Activated naive CD8-positive, alpha-beta T cell treated with anti-CD3 and anti-CD28 coated beads, Interleukin-2, amount 50 U/mL, for 16 hours (primary cell): ENCODE measurements at regions not wholly inside any gene's neighbourhood (a gene's known extent, or its start where the extent isn't known, plus 50 kb on each side); places are given as distances from the start of the nearest gene placed in this dataset.
"Not testable (repeated sequence)": the region's sequence is repeated elsewhere in the genome, so short reads cannot be mapped to it uniquely, and the experiment has no call there.

Source experiments
- DNase-seq: peaks from one replicate; pipeline ENCODE4 v3.0.0-alpha.2; 2020; ENCODE audit warnings: low read depth, low spot score

DNA sequence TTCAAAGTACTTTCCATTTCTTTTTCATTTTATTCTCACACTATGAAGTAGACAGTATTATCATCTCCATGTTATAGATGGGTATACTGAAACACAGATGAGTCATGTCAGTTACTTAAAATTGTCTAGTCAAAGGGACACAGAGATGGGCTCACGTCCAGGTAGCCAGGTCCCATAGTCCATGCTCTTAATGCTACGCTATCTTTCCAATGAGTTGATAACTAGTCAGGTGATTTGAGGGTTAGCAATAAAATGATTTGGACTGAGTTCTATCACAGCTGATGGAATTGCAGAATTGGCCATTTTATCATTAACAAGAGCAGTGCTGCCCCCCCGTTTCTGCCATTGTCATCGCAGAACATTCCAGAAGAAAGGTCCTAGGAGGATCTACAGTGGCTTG is 318.9 kb downstream of the DLEU7 start:
- no peak for DNase-seq

DNA sequence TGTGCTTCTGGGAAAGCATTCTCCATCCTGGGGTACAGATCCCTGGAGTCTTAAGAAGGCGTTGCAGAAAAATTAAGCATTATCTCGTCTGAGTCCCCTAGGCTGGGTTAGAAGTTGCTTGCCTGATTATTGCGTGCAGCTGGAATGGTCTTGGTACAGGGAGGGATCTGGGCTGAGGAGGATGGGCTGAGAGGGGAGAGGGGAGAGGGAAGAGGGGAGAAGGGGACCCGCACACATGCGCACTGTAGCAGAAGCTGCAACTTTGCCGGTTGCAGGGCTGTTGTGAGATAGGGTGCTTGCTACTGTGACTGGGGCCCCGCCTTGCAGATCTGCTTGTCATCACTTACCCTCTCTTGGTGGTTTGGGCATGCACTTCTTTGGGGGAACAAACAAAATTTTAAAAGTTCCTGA is 316.8 kb downstream of the DLEU7 start:
- DNase-seq = no peak

DNA sequence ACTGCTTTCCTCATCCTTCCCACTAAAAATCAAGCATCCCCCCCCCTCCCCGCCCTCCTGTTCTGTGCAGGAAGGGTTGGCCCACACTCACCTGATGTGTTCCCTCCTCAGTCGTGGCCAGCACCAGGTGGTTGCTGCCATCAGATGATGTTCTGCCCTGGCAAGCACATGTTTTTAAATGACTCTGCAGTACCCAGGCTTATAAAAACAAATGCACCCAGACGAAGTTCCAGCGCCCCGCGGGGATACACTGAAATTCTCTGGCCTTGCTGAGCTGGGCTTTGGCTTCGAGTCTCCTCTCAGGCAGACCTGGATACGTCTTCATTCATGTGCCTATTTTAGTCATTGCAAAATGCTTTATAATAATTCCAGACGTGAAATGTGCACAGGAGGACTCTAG is 316.3 kb downstream of the DLEU7 start:
- DNase-seq = no peak

DNA sequence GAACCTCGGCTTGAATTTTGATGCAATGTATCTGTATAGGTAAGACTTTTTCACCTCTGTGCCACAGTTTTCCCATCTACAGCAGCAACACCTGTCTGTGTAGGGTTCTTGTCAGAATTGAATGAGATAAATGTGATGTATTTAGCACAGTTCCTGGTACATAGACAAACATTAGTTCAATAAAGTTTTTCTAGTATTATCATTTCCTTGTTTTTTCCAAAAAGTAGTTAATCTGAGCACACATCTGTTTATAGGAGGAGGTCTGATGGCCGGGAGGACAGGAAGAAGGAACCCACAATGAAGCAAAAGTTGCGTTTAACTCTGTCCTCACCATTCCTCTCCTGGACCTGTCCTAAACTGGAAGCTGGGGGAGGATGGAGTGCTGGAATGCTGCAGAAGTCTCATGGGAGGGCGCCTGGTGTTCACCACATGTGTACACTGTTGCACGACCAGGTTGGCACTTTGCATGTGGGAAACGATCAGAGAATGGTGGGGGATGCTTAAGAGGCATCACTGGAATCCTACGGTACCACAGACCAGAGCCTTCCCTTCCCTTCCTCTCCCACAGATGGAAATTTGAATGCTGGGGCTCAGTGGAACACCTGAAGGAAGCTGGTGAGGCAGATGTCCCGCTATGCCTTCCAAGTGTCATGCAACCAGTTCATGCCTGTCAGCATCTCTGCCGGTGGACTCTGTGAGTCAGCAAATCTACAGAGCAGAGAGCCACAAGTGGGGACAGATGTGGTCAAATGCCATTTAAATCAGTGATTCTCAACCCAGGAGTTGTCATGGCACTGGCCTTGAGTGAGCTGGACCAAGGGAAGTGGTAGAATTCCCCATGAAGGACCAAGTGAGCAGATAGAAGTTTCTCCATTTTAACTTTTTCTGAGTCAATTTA is 315.6 kb downstream of the DLEU7 start:
- no peak for DNase-seq

DNA sequence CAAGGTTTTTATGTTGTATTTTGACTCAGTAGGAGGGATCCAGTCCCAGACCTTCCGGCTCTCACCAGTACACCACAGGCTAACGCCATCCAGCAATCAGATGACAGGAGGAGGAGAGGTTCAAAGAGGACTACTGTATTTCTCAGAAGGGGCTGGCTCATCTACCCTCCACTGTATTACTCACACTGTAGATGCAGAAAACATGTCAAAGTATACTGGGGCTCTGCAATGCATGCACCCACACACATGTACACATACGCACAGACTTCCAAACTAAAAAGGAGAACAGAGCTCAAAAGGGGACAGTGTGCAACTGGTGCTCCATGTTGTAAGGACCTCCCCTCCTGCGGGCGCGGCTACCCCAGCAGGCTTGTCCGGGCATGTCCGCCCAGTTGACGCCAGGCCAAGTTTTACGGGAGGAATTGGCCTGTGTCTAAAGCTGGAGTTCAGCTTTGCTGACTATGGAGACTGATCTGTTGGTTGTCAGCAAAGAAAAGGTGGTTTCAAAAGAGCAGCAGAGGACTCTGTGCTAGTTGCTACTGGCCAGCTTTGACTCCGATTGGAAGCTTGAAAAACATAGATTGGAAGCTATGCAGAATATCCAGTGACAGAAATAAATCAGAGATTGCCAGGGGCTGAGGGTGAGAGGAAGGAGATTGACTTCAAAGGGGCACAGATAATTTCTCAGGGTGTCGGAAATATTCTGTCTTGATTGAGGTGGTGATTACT is 314.2 kb downstream of the DLEU7 start:
- DNase-seq = no peak

DNA sequence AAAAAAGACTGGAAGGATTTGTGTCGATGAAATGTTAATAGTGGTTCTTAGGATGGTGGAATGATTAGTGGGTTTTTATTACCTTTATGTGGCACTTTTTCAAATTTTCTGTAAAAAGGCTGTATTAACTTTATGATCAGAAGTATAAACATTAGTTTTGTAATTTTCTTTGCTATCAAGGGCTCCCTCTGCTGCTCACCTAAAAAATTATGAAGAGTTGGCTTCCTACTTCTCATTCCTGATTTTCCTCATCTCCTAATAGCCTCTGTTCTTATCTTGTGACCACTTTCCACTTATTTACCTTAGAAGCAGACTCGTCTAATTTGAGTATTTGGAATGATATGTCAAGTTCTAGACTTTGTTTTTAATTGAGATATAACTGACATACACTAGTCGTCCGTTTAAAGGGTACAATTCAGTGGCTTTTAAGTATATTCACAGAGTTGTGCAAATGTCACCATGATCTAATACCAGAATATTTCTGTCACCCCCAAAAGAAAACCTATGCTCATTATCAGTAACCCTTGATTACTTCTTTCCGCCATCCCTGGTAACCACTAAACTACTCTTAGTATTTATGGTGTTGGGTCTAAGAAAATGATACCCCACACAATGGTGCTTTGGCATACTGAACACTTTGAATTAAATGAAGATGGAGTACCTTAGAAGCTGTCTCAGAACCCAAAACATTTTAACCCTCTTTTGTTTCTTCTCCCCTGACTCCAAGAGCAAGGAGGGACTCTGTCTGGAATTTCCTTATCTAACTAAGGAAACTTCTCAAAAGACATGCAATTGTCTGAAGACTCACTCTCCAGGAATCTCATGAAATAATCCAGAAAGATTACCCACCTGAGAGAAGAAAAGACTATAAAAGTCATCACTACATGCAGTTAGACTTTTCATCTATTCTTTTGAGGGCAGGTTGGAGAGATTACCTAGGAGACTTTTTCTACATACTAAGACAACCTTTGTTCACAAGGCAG is 311.3 kb downstream of the DLEU7 start:
- DNase-seq = no peak

DNA sequence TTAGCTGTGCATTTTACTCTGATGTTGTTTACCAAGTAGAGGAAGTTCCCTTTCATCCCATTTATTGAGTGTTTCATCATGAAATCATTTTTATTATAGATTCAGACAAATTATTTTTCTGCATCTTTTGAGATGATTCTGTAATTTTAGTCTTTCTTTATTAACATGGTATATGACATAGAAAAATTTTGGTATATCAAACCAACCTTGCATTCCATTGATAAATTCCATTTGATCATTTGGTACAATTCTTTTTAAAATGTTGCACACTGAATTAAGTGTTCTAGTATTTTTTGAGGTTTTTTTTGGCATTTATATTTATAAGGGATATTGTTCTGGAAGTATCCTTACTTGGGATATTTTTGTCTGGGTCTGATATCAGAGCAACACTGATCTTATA is 308.4 kb downstream of the DLEU7 start:
- no peak for DNase-seq

DNA sequence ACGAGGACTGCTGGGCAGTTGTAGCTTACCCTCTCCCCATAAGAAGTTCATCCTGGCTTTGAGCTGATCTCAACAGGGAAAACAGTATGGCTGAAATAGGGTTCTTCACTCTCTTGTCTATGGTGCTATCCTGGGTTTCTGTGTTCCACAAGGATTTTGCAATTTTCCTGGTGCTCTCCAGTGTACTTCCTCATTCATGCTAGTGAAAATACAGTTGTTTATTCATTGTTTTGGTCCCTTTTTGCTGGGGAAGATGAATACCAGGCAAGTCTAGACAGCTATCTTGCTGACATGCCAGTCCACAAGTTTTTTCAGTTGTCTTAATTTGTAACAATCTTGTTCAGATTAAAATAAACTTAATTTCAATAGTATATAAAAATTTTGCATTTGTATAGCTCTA is 306.5 kb downstream of the DLEU7 start:
- DNase-seq = no peak

DNA sequence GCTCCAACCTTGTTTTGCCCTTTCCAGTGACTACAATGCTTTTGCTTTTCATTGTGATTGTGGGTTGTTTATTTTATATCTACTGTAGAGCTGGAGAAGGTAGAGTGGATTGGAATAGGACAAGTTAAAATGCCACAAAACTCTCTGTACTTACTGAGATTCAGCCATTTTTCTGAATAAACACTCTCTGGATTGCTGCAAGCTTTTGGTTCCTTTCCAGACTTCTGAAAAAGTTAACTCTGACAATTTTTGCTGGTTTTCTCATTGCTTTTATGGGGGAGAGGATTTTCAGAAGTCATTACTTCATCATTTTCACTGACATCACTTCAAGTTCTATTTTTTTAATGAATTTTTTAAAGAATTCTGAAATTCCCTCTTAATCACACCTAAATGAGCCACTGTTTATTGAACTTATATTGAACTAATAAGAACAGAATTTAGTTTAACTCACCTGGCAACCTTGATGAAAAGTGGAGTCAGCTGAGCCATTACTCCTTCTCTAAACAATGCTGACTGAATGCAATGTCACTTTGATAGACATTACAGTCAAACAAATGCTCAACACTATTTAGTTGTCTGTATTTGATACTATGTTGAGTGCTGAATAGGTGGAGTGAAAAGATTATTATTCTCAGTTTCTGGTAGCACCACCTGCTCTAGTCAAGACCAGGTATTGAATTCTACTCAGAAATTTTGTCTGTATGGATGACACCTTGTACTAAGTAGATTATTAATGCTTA is 303.5 kb downstream of the DLEU7 start:
- no peak for DNase-seq

DNA sequence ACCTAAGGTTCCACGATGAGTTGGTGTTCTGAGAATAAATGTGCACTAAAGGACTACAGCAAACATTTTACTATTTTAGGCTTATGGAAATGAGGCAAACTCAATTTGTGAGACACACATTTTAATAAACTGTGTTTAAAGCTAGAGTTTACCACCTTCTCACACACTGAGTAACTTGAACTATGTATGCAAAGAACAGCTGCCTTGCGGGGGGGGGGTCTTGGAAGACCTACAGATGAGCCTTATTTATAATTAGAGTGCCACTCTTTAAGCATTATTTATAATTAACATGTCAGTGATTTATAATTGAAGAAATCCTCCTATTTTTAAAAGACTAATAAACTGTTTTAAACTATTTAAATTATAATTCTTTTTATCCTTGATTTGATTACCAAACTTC is 300.4 kb downstream of the DLEU7 start:
- DNase-seq = no peak

DNA sequence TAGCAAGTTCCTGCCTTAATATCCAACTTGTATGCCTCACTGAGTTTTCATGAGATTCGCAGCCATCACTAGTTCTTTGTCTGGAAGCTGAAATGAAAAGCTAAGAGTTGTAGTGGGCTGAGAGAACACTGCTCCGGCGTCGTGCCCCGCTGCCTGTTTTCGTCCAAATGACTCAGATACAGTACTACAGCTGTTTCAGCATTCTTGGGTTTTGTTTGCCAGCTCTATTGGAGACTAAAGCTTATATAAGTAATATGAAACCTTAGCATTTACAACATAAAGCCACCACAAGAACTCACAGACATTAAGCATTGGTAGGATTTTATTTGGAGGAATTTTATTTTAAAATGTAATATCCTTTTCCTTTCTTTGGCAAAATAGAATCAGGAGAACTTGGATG is 299.7 kb downstream of the DLEU7 start:
- DNase-seq = no peak

DNA sequence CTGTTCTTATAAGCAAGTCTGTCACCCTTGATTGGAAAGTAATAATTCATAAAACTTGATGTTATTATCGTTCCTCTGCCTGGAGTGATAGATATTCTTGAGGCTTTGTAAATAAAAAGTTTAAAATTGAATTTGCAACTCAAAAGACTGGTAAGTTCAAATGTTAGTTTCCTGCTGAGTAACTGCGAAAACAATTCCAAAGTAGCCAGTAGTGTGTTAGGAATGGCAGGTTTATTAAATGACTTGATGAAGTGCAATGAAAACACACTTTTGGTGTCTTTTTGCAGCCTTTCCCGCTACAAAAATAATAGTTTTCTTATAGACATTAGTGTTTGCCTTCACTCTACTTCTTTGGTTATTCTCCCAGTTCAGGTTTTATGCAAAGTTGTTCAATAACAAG is 299.3 kb downstream of the DLEU7 start:
- DNase-seq = no peak

DNA sequence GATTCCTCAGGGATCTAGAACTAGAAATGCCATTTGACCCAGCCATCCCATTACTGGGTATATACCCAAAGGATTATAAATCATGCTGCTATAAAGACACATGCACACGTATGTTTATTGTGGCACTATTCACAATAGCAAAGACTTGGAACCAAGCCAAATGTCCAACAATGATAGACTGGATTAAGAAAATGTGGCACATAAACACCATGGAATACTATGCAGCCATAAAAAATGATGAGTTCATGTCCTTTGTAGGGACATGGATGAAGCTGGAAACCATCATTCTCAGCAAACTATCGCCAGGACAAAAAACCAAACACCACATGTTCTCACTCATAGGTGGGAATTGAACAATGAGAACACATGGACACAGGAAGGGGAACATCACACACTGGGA is 296.3 kb downstream of the DLEU7 start:
- DNase-seq = not testable (repeated sequence)

DNA sequence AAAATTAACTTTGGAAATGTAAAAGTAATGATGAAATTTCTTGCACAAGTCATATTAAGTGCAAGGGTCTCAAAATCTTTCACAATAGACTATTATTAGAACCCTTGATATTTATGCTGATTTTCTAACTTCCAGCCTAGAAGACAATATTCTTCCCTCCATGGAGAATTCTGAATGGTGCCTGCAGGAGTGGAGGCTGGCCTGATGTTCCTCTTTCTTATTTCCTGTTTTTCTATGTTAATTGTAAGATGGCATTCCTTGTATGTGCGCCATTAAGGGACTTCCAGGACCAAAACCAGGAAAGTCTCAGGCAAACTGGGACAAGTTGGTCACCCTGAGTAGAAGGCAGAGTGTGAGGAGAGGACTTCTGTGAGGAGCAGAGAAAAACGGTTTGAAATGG is 294.9 kb downstream of the DLEU7 start:
- DNase-seq = no peak

DNA sequence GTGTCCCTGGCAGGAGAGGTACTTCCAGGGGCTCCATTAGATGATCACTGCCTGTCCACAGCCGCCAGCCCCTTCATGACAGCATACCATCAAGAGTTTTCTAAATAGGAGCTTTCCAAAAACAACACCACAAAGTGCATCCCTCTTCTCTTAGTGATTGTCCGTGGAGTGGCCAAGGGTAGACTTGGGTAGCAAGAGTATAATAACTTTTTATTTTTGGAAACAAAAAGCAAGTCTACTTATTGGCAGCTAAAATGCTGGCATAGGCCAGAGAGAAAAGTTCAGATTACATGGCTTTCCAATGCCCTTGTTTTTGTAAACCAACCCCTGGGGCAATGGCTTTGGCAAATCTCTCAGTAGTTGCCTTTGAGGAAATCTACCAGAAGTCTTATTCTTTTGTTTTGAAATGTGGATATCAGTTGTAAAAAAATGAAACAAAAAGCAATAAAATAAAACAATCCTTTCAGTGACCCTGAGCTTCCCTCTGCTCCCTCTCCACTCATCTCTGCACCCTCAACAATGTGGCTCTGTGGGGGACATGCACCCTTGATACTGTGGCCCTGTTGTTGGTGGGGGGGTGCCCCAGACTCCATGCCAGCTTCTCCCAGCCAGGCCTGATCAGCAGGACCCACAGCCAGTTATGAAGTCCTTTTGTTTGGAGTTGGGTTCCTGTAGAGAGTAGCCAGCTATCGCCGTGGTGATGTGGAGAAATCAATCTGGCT is 294.1 kb downstream of the DLEU7 start:
- DNase-seq = no peak

DNA sequence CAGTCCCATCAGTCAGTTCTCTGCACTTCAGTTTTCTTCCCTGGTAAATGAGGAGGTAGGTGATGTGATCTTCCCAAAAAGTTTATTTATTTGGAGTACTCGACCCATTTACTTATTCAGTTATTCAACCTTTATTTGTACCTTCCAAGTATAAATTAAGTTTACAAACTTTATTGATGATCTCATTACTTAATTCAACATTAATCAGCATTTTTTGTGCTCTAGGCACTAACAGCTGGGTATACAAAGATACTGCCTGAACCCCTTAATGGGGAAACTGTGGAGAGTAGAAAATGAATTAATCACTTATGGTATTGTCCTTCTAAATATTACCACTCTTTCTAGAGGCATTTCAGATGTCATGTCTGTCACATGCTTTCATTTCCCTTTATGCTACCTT is 293.3 kb downstream of the DLEU7 start:
- DNase-seq = no peak

DNA sequence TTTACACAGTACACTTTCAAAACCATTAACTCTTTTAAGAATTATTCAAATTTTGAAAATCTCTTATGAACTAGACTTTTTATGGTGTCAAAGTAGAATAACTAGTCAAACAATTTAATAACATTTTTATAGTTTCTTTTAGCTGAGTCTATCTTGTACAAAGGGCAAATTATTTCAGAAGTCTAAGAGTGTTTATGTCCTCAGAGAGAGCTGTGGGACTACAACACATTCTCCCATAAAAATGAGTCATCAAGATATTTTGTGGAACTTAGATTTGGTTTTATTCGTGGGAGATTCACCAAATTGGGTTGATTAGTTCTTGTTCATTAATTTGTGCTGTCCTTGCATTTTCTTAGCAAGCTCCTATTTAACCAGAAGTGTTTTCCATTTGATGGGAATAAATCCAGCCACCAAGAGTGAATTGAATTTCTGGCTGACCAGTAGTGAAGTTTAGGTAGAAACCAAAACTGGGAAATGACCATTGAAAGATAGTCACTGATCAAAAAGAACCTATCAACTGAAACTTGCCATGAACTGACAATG is 291.0 kb downstream of the DLEU7 start:
- no peak for DNase-seq

DNA sequence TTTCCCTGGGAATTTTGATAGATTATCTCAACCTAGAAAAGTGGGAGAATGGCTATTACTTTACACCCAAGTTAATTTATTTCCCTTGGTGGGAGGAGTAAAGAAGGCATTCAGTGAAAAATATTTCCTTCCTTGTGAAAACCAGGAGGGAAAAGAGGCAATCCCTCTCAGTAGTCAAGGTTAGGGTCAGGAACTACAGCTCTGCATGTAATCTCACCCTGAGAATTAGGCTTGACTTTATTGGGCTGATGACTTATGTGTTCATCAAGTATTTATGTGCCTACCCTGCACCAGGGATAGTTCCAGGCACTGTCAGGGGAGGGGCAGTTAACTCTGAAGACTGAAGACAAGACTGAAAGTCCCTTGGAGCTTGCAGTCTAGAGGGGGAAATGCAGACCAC is 281.8 kb downstream of the DLEU7 start:
- no peak for DNase-seq

DNA sequence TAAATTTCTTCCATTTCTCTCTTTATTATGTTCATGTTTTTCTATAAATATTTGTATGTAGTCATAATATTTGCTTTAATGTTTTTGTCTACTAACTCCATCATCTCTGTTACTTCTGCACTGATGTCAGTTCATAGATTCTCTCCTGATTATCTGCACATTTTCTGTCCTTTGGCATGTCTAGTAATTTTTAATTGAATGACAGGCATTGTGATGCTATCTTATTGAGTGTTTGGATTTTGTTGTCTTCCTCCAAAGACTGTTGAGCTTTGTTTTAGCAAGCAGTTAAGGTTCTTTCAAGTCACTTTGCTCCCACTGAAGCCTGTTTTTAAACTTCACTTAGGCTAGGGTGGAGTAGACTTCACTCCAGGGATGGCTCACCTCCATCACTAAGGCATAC is 276.8 kb downstream of the DLEU7 start:
- no peak for DNase-seq

DNA sequence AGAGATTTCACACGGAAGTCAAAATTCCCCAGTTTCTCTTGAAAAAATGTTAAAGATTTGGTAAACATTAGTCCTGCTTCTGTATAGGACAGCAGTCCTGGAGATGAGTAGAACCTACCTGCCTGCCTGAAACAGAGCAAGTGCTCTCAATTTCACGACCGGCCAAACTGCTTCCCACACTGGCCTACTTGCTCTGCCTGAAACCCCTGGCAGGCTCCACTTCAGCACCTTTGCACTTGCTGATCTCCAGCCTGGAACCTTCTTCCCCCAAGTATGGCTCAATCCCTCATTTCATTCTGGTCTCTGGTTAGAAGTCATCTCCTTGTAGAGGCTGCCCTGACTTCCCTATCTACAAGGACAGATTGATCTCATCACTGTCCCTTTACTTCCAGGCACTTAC is 271.4 kb downstream of the DLEU7 start:
- DNase-seq = no peak
